H54 (cell line): ENCODE measurements at regions not wholly inside any gene's neighbourhood (a gene's known extent, or its start where the extent isn't known, plus 50 kb on each side); places are given as distances from the start of the nearest gene placed in this dataset.

Experiments used
- DNase-seq: peaks from one replicate; pipeline ENCODE4 v3.0.0; 2011; ENCODE audit warnings: low spot score, mixed read lengths; ENCODE audit not compliant: insufficient read length
- FAIRE-seq: peaks from 3 replicates; lab custom pipeline; 2011; peaks lifted over from hg19 to GRCh38; lab: Jason Lieb, UNC
- POLR2A ChIP-seq: IDR thresholded peaks from 2 replicates; pipeline ENCODE4 v1.6.1; 2011; ENCODE audit warnings: low read depth, mild to moderate bottlenecking, low read length

DNA sequence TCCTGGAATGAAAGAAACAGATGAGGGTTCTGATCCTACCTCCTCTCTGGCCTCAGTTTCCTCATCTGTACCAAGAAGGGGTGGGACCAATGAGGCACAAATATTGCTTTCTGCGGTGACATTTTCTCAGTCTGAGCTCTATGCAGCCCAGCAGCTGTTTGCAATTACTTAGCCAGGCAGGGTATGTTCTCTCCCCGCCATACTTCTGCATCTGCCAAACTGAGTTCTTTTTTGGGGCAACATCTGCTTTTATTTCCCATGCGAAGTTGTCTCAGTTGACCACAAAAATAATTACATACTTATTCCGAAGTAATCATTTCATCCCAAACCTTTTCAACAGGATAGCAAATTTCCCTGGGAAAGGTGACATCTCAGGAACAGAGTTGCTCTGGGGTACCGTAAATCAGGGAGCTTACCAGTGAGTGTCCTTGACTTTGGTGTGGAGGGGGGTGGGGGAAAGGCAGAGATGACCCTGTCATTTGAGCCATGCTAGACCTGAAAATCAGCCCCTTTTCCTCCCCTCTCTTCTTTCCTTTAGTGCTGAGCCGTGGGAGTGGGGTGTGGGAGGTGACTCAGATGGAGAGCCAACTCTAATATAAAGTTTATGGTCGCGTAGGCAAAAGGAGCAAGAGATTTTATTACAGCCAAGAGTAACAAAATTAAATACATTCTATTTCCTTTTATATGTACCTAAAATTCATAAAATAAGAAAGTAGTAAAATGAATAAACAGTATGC lies 165.7 kb upstream of the KL start:
- no peak for TF ChIP-seq POLR2A
- FAIRE-seq, result no peak
- DNase-seq, result no peak

DNA sequence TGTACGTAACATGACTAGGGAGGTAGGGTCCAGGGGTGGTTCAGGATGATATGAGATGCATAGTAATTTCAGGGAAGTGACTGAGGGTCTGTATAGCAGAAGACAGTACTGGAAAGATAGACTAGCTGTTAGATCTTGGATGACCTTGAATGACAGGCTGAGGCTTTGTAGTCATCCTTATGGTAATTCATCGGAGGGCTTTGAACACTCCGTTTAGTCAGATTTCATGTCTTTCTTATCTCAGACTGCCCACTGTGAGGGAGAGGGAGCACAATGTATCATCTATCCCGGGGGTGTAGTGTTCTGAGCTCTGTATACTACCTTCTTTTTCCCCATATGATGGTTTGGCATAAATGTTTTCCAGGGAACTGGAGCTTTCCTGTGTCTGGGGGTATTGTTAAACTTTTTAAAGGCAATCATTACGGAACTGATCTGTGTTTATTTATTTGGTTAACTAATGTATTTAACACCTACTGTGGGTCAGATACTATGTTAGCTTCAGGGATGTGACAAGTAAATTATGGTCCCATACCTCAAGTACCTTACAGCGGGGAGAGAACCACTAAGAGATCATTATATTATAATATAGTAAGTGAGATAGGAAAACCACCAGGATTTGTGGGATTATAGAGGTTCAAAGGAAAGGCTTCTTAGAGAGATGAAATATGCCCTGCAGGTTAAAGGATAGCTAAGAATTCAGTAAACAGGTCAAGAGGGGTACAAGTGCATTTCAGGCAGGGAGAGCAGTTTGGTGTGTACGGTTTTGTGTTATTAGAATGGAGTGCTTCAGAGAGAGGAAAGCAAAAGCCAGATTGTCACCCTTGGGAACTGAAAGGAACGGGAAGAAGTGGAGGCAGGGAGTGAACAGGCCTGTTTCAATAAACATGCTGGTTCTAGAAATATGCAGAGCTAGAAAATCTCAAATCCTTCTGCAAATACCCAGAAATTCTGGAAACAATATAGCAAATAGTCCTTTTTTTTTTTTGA lies 164.8 kb upstream of the KL start:
- TF ChIP-seq POLR2A, result no peak
- DNase-seq, result no peak
- FAIRE-seq, result no peak

DNA sequence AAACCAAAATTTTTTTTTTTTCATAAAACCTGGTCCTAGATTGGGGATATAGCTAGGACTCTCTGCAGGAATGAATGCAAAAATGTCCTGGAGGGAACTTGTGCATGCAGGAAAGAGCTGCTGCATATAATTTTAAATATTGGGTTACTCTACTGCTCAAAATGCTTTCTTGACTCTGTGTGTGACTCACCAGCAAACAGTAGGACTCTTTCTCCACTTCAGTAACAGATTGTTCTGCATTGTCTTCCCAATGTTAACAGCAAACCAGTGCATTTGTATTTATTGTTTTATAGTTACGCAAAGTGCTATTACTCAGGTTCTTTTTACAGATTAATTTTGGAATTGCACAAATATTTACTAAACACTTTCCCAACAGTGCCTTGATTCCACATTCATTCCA lies 163.7 kb upstream of the KL start:
- DNase-seq (no peak), FAIRE-seq (no peak)
- no peak for TF ChIP-seq POLR2A

DNA sequence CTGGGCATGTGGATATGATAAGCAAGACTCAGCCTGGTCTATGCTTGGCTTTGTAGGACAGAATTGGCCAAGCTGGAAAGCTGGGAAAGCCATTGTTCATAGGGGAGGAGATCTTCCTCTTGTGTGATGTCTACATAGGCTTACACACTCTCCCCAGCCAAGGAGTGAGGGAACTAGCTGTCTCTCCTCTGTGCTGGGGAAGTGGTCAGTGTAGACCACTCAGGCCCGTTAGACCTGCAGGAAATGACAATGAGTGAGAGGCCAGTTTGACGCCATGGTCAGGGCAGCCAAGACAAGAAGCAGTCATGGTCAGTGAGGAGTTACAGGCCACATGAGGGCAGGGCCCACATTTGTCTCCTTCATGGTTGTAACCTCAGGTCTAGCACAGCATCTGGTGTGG lies 159.1 kb upstream of the KL start:
- FAIRE-seq, result no peak

DNA sequence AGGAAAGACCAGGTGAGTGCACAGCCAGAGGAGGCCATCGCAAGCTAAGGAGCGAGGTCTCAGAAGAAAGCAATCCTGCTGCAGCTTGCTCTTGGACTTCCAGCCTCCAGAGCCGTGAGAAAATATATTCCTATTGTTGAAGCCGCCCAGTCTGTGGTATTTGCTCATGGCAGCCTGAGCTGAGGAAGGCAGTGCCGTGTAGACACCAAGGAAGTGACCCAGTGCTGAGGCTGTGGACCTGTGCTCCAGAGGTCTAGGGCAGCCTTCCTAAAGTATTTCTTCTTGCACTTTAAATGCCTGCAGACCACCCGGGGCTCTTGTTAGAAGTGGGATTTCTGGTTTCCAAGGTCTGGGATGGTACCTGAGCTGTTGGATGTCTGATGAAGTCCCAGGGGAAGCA lies 158.5 kb upstream of the KL start:
- no peak for DNase-seq
- no peak for FAIRE-seq
- TF ChIP-seq POLR2A, result no peak

More for the DNA sequence above, 159.1 kb upstream of the KL start:
- TF ChIP-seq POLR2A, result no peak
- no peak for DNase-seq

DNA sequence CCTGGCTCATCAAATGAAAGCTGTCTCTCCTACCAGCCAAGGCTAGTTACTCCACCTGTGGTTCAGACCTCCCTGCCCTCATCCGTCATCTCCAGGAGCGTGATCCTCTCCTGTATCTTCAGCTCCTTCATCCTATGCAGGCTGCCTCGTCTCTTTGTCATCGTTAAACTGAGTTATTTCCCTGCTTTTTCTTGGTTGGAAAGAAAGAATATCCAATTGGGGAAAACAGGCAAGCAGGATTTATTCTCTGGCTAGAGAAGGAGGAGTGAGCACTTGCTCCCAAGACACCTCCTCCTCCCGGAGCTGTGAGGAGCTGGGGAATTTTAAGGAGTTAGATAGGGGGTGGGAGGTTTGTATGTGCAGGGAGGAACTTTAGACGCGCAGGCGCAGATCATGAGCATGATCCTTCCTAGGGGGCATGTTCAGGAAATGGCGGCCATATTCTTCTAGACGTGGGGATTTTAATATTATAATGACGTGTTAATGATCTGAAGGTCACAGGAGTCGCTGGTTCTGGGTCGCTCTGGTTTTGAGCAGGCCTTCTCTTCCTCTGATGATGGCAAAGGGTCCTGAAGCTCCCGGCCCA lies 156.4 kb upstream of the KL start:
- FAIRE-seq (no peak), DNase-seq (no peak)

DNA sequence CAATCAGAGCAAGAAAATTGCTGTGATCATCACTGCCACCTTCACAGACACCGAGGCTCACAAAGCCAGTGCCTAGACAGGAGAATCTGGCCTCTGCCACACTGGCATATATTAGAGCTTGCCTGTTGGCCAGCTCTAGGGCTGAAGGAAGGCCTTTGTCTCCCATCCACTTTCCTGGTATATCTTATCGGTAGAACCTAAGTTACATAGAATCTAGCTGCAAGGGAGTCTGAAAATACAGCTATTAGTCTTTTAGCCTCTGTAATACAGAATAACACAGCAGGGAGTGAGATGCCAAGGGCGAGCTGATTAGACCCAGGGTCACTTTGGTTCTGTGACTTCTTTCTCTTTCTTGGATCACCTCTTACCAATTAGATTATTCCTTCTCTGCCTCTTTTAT lies 154.9 kb upstream of the KL start:
- FAIRE-seq (no peak), DNase-seq (no peak)

More for the DNA sequence above, 156.4 kb upstream of the KL start:
- no peak for TF ChIP-seq POLR2A

DNA sequence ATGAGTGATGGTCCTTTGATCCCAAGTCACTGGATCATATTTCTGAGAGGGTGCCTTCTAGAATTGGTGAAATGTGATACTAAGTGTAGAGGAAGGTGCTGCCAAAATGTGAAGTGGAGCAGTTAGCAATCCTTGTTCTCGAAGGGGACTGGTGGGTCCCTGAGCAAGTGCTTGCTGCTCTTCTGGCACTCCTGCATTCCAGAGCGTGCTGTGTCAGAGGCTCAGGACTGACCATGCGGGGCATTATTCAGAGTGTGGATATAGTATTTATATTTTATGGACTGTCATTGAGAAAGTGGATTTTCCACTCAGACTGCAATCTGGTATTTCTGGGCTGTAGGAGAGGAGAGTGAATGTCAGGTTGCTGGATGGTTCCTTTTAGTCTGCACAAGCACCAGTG lies 152.6 kb upstream of the KL start:
- no peak for TF ChIP-seq POLR2A
- no peak for DNase-seq
- no peak for FAIRE-seq

More for the DNA sequence above, 154.9 kb upstream of the KL start:
- no peak for TF ChIP-seq POLR2A

DNA sequence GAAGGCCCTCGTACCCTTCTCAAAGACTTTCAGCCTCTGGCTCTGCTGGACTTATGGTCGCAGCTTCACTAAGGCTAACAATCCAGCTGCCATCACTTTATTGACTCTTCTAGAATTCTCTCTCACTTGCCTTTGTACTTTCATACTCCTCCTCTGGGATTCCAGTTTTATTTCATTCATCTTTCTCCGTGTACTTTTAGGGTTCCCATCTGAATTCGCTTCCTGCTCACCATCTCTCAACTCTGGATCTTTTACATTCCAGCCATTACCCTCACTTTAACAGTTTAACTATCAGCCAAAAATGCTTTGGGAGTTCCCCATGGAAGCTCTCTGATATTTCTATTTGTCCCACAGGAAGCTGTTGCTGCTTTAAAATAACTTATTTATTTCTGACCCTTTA lies 149.3 kb upstream of the KL start:
- no peak for TF ChIP-seq POLR2A
- DNase-seq (no peak), FAIRE-seq (no peak)

DNA sequence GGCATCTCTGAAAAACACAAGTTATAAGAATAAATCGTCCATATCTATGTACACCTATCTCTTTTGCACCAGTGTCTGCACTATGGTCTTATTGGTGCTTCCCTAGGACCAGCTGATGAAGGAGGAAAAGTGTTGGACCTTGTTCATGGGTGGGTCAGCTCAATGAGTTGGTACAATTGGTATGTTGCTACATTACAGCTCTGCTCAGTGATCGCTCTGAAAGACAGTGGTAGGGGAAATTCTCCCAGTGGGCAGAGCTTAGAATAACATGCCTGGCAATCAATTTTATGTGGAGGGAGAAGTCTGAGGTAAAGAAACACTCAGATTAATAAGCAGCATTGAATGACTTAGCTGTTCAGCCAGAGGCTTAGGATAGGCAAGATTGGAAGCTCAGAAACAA lies 138.7 kb upstream of the KL start:
- DNase-seq, result no peak
- FAIRE-seq, result no peak
- TF ChIP-seq POLR2A, result no peak

DNA sequence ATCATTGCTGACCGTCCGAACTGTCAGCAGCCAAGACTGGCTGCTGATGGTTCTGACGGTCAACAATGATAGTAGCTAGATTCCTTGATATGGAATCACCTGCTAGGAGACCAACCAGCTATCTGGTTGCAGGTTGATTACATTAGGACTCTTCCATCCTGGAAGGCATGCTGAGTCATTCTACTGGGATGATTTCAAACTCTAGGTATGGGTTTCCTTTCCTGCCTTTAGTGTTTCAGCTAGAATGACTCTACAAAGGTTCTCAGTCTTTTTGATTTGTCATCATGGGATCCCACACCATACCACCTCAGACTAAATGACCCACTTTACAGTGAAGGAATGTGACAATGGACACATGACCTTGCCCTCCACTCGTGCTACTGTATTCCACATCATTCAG lies 138.1 kb upstream of the KL start:
- FAIRE-seq (no peak), DNase-seq (no peak)
- no peak for TF ChIP-seq POLR2A

DNA sequence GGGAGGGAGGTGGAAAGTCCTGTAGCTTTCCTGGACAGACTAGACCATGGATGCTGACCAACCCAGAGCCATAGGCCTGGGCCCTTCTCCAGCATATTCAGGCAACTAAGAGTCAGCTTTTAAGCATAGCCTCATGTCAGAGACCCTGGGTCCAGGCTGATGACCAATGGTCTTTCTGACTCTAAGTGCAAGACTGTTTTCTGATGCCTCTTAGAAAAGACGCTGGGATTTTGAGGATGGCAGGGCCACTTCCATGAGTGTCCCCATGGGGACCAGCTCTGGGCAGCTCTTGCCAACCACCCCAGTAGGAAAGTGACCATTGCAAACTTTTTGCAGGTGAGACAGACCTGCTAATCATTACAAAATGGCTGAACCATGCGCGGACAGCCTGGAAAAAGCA lies 135.6 kb upstream of the KL start:
- FAIRE-seq (no peak), DNase-seq (no peak)
- no peak for TF ChIP-seq POLR2A

DNA sequence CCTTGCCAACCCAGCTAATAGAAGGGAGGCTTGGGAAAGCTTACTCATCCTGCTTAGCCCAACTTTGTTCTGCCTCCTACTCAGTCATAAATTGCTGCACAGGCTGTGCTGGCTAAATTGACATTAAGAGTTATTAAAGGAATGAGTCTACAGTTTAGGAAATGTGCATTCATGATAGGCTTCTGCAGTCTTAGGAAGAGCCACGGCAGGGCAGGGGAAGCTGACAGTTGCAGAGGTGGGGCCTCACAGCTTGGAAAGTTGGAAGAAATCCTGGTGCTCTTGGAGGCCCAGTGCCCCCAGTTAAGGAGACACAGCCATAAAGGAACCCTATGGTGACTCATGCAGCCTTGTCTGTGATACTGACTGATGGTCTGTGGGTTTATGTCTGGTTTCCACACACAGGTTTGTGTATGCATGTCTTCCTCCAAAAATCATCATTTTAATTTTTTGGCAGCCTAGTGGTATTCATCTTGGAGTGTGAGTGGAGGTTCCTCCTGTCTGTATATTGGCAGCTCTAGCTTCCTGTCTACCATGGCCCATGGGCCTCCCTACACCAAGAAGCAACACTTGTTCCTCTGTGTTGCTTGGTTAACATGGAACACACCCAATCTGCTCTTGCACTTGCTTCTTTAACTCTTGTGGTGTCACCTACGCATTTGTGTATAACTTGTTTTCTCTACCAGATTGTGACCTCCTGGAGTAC lies 135.0 kb upstream of the KL start:
- no peak for DNase-seq
- no peak for FAIRE-seq
- TF ChIP-seq POLR2A, result no peak
